Ecto neural progenitor cell (in vitro differentiated cells): ENCODE measurements at regions not wholly inside any gene's neighbourhood (a gene's known extent, or its start where the extent isn't known, plus 50 kb on each side); places are given as distances from the start of the nearest gene placed in this dataset.

ENCODE experiments used
- DNase-seq: peaks from one replicate; pipeline ENCODE4 v3.0.0-alpha.2; 2018; ENCODE audit warnings: low spot score

- DNase-seq = no peak
These were observed 60.1 kb upstream of the RAB4A start for GRCh38 chr1:229210844-229211243.

GRCh38 chr1:229213797-229214196 lies 57.1 kb upstream of the RAB4A start:
- DNase-seq = no peak

- no peak for DNase-seq
These were observed 53.2 kb upstream of the RAB4A start for GRCh38 chr1:229217716-229218115.

- DNase-seq = no peak
These were observed 52.3 kb upstream of the RAB4A start for GRCh38 chr1:229218612-229219025.

GRCh38 chr1:229220163-229220846 lies 50.6 kb upstream of the RAB4A start:
- no peak for DNase-seq

- no peak for DNase-seq
These were observed 49.5 kb upstream of the RAB4A start for GRCh38 chr1:229221106-229222019.
